OCI-LY7 (cell line): ENCODE measurements at regions not wholly inside any gene's neighbourhood (a gene's known extent, or its start where the extent isn't known, plus 50 kb on each side); places are given as distances from the start of the nearest gene placed in this dataset.

Experiments
- BruUV-seq: library from RNA; stranded (reverse); fragments of 400-500 nt; replicated peaks from 2 replicates; lab custom pipeline; 2021; lab: Mats Ljungman, UMichigan
- CTCF ChIA-PET: fragments of 300-600 bp; sonication (Branson Sonifier 250); formaldehyde crosslinking; loops from one replicate; lab custom pipeline; 2022; ENCODE audit warnings: antibody characterized with exemption; ENCODE audit not compliant: unreplicated experiment; lab: Charles Lee
- POLR2A ChIA-PET: fragments of 300-600 bp; sonication (Branson Sonifier 250); formaldehyde crosslinking; loops from one replicate; lab custom pipeline; 2022; ENCODE audit warnings: antibody characterized with exemption; lab: Charles Lee
- DNase-seq: peaks from one replicate; pipeline ENCODE4 v3.0.0-alpha.2; 2015; ENCODE audit warnings: low spot score
- H2AFZ ChIP-seq: fragments of 200-600 bp; sonication (generic), shearing (Covaris generic); 2 replicates; pipeline ENCODE4 v1.6.1; 2014; ENCODE audit warnings: mild to moderate bottlenecking, antibody characterized with exemption, low read length, moderate library complexity
- H3K27ac ChIP-seq: fragments of 200-600 bp; sonication (generic); 2 replicates; pipeline ENCODE4 v1.5.1; 2014; ENCODE audit warnings: mixed run types, low read depth, mild to moderate bottlenecking, moderate library complexity, low read length, inconsistent platforms; ENCODE audit not compliant: poor library complexity, severe bottlenecking
- H3K36me3 ChIP-seq: fragments of 200-600 bp; sonication (generic); 2 replicates; pipeline ENCODE4 v1.6.1; 2014; ENCODE audit warnings: mild to moderate bottlenecking, antibody characterized with exemption, low read length, moderate library complexity, mixed read lengths; ENCODE audit not compliant: insufficient read depth
- H3K4me1 ChIP-seq: fragments of 200-600 bp; sonication (generic); 2 replicates; pipeline ENCODE4 v1.5.1; 2014; ENCODE audit warnings: mild to moderate bottlenecking, low read length; ENCODE audit not compliant: insufficient read depth, poor library complexity, severe bottlenecking
- H3K4me2 ChIP-seq: fragments of 200-600 bp; sonication (generic); 2 replicates; pipeline ENCODE4 v1.6.1; 2014; ENCODE audit warnings: mild to moderate bottlenecking, low read length
- H3K4me3 ChIP-seq: fragments of 200-600 bp; sonication (generic); 2 replicates; pipeline ENCODE4 v1.5.1; 2014; ENCODE audit warnings: mild to moderate bottlenecking, low read depth, low read length; ENCODE audit not compliant: poor library complexity, severe bottlenecking
- H3K79me2 ChIP-seq: fragments of 200-600 bp; sonication (generic); 2 replicates; pipeline ENCODE4 v1.6.1; 2016; ENCODE audit warnings: low read depth, mild to moderate bottlenecking, low read length, moderate library complexity, mixed read lengths; ENCODE audit not compliant: insufficient read depth
- H3K9me2 ChIP-seq: fragments of 200-600 bp; sonication (generic); 2 replicates; pipeline ENCODE4 v1.6.1; 2016; ENCODE audit warnings: mild to moderate bottlenecking, low read length, mixed read lengths; ENCODE audit not compliant: insufficient read depth
- H3K9me3 ChIP-seq: fragments of 200-600 bp; sonication (generic); 2 replicates; pipeline ENCODE4 v1.6.1; 2014; ENCODE audit warnings: mild to moderate bottlenecking, mixed run types, low read length, mixed read lengths
- H4K20me1 ChIP-seq: fragments of 200-600 bp; sonication (generic); 2 replicates; pipeline ENCODE4 v1.6.1; 2014; ENCODE audit warnings: mild to moderate bottlenecking, antibody characterized with exemption, low read length, moderate library complexity, mixed read lengths; ENCODE audit not compliant: insufficient read depth
- EZH2phosphoT487 ChIP-seq: fragments of 200-600 bp; sonication (generic); IDR thresholded peaks from 2 replicates; pipeline ENCODE4 v1.6.1; 2018; ENCODE audit warnings: low read depth, borderline replicate concordance, mild to moderate bottlenecking, mixed run types, antibody characterized with exemption, low read length, moderate library complexity, mixed read lengths
- intact Hi-C: fragments of 100-400 bp; cut with micrococcal nuclease; formaldehyde crosslinking; loops from one replicate; pipeline ENCODE4 v1.10.0; 2022; ENCODE audit not compliant: unreplicated experiment
- TF ChIP-seq, protein P1 (sequence below): fragments of 200-600 bp; sonication (generic); conservative IDR thresholded peaks from 2 replicates; pipeline ENCODE4 v1.5.1; 2014; ENCODE audit warnings: mild to moderate bottlenecking, antibody characterized with exemption, low read length, moderate library complexity, mixed read lengths

GRCh38 chr22:34113381-34113780 lies 193.1 kb upstream of the LARGE1 start:
- ChIA-PET POLR2A (interaction anchor here (0.5 kb wide), 1 partner anchor 143 kb away, joined by 4 read pairs; no protein-coding TSS in a partner anchor), CTCF (no interaction called here)
- no peaks in the 10 kb centered on the region for H3K9me3 ChIP-seq
- no peak overlapping the region for H3K4me2 ChIP-seq
- DNase-seq = no peak
- H3K4me3 ChIP-seq = no peak overlapping the region
- no peaks in the 10 kb centered on the region for H3K36me3 ChIP-seq
- H3K9me2 ChIP-seq = no peaks in the 10 kb centered on the region
- no TSS peak for BruUV-seq
- H3K4me1 ChIP-seq = no peaks in the 10 kb centered on the region
- H4K20me1 ChIP-seq = no peaks in the 10 kb centered on the region
- TF ChIP-seq, protein P1, sequence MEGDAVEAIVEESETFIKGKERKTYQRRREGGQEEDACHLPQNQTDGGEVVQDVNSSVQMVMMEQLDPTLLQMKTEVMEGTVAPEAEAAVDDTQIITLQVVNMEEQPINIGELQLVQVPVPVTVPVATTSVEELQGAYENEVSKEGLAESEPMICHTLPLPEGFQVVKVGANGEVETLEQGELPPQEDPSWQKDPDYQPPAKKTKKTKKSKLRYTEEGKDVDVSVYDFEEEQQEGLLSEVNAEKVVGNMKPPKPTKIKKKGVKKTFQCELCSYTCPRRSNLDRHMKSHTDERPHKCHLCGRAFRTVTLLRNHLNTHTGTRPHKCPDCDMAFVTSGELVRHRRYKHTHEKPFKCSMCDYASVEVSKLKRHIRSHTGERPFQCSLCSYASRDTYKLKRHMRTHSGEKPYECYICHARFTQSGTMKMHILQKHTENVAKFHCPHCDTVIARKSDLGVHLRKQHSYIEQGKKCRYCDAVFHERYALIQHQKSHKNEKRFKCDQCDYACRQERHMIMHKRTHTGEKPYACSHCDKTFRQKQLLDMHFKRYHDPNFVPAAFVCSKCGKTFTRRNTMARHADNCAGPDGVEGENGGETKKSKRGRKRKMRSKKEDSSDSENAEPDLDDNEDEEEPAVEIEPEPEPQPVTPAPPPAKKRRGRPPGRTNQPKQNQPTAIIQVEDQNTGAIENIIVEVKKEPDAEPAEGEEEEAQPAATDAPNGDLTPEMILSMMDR = no peak
- no peak for TF ChIP-seq EZH2phosphoT487
- H3K79me2 ChIP-seq = no peaks in the 10 kb centered on the region
- no peak overlapping the region for H3K27ac ChIP-seq
- intact Hi-C loops = loop anchor here (5.0 kb wide), 1 partner anchor 596 kb away; no protein-coding TSS in a partner anchor
- H2AFZ ChIP-seq = no peak overlapping the region

- H3K4me2 ChIP-seq = no peak overlapping the region
- H3K27ac ChIP-seq = no peak overlapping the region
- H3K9me2 ChIP-seq = no peaks in the 10 kb centered on the region
- no peak overlapping the region for H3K4me3 ChIP-seq
- intact Hi-C loops = loop anchor here (5.0 kb wide), 1 partner anchor 597 kb away; no protein-coding TSS in a partner anchor
- H2AFZ ChIP-seq = no peak overlapping the region
- ChIA-PET POLR2A (interaction anchor here (0.6 kb wide), 1 partner anchor 438 kb away, joined by 3 read pairs; no protein-coding TSS in a partner anchor), CTCF (no interaction called here)
- TF ChIP-seq, protein P1 = no peak
- no peak for TF ChIP-seq EZH2phosphoT487
- H3K4me1 ChIP-seq = no peaks in the 10 kb centered on the region
- no peaks in the 10 kb centered on the region for H3K79me2 ChIP-seq
- H3K36me3 ChIP-seq = no peaks in the 10 kb centered on the region
- no TSS peak for BruUV-seq
- no peaks in the 10 kb centered on the region for H3K9me3 ChIP-seq
- no peak for DNase-seq
- no peaks in the 10 kb centered on the region for H4K20me1 ChIP-seq
Observed at GRCh38 chr22:34114406-34114805, 194.1 kb upstream of the LARGE1 start.

GRCh38 chr22:34115722-34116121 lies 195.4 kb upstream of the LARGE1 start:
- intact Hi-C loops = no loop called here
- Histone ChIP-seq H3K4me1 (no peaks in the 10 kb centered on the region), H3K9me3 (no peaks in the 10 kb centered on the region), H4K20me1 (no peaks in the 10 kb centered on the region), H3K4me3 (no peak overlapping the region), H3K79me2 (no peaks in the 10 kb centered on the region), H3K4me2 (no peak overlapping the region), H3K9me2 (no peaks in the 10 kb centered on the region), H3K36me3 (no peaks in the 10 kb centered on the region), H3K27ac (no peak overlapping the region), H2AFZ (no peak overlapping the region)
- DNase-seq = no peak
- CTCF ChIA-PET = no interaction called here
- POLR2A ChIA-PET = no interaction called here
- no TSS peak for BruUV-seq
- no peak for TF ChIP-seq EZH2phosphoT487
- TF ChIP-seq, protein P1 = no peak
